Choroid plexus epithelial cell (primary cell): ENCODE measurements at regions not wholly inside any gene's neighbourhood (a gene's known extent, or its start where the extent isn't known, plus 50 kb on each side); places are given as distances from the start of the nearest gene placed in this dataset.
"Not testable (repeated sequence)": the region's sequence is repeated elsewhere in the genome, so short reads cannot be mapped to it uniquely, and the experiment has no call there.

Experiments used
- DNase-seq: peaks from one replicate; pipeline ENCODE4 v3.0.0-alpha.2; 2010; ENCODE audit warnings: low read depth
- H3K4me3 ChIP-seq: 2 replicates; pipeline ENCODE4 v1.5.1; 2011; ENCODE audit warnings: low read depth, mild to moderate bottlenecking, control low read depth, low read length, moderate library complexity
- TF ChIP-seq, protein P1 (sequence below): conservative IDR thresholded peaks from 2 replicates; pipeline ENCODE4 v1.5.1; 2011; ENCODE audit warnings: low read depth, mild to moderate bottlenecking, control low read depth, inconsistent platforms, low read length, moderate library complexity

DNA sequence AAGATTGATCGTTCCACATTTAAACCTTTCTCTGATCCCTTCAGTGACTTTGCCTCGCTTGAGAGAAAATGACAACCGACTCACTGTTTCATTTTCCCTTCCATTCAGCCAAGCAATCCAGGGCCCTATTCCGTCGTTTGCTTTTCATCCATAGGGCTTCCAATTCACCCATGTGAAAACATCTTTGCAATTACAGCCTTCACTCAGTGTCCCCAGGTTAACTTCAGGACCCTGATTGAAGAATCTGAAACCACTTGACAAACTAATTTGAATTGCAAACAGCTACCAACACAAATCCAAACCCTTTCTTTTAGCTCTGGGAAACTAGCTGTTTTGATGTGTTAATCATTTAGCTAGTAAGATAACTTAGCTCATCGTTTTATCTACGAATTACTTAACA, 120.2 kb upstream of the FAM9C start:
- no peak for DNase-seq
- no peak overlapping the region for H3K4me3 ChIP-seq
- TF ChIP-seq, protein P1, sequence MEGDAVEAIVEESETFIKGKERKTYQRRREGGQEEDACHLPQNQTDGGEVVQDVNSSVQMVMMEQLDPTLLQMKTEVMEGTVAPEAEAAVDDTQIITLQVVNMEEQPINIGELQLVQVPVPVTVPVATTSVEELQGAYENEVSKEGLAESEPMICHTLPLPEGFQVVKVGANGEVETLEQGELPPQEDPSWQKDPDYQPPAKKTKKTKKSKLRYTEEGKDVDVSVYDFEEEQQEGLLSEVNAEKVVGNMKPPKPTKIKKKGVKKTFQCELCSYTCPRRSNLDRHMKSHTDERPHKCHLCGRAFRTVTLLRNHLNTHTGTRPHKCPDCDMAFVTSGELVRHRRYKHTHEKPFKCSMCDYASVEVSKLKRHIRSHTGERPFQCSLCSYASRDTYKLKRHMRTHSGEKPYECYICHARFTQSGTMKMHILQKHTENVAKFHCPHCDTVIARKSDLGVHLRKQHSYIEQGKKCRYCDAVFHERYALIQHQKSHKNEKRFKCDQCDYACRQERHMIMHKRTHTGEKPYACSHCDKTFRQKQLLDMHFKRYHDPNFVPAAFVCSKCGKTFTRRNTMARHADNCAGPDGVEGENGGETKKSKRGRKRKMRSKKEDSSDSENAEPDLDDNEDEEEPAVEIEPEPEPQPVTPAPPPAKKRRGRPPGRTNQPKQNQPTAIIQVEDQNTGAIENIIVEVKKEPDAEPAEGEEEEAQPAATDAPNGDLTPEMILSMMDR = no peak

DNA sequence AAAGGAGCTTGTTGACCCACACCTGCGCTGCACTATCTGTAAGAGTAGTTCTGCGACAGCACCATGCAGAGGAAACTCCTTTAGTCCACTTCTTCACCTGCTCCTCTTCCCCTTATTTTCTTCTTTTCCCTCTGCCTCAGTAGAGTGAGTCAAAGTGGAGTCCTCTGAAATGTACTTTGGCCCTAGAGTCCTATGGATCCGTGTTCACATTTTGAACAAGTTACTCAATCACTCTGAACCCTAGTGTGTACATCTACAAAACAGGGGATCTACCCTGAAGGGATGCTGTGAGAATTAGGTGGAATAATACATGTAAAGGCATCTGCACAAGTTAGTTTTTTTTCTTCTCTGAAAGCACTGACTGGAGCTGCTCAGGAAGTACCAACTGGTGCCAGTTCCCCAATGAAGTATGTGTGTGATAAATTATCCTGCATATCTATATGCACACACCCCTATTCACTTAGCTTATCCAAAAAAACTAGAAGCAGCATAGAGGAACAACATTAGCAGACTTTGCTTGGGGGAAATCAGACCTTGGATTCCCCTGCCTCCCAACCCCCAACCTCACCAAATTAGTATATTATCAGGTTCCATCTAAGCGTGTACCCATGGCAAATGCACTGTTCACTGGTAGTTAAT, 118.5 kb upstream of the FAM9C start:
- TF ChIP-seq, protein P1 = no peak
- H3K4me3 ChIP-seq = no peak overlapping the region
- no peak for DNase-seq

DNA sequence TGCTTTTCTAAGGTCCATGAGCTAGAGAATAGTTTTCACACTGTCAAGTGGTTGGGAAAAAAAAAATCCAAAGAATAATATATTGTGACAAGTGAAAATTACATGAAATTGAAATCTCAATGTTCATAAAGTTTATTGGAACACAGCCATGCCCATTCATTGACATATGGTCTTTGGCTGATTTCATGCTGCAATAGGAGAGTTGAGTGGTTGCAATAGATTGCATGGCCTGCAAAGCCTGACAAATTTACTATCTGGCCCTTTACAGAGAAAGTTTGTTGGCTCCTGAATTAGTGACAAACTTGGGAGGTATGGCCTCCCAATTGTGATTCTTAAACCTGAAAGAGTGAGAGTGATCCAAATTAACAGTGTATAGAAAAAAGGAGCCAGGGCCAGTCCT, 115.5 kb upstream of the FAM9C start:
- TF ChIP-seq, protein P1 = no peak
- DNase-seq = no peak
- no peak overlapping the region for H3K4me3 ChIP-seq

DNA sequence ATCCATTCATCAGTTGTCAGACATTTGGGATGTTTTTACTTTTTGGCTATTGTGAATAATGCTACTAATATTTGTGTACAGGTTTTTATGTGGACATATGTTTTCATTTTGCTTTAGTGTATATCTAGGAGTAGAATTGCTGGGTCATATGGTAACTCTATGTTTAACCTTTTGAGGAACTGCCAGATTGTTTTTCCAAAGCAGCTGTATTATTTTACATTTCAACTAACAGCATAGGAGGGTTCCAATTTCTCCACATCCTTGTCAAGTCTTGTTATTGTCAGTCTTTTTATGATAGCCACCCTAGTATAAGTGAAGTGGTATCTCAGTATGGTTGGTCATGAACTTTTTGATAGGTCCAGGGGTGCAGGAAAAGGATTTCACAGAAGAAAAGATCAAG, 114.5 kb upstream of the FAM9C start:
- TF ChIP-seq, protein P1 = no peak
- no peak for DNase-seq
- H3K4me3 ChIP-seq = no peak overlapping the region

DNA sequence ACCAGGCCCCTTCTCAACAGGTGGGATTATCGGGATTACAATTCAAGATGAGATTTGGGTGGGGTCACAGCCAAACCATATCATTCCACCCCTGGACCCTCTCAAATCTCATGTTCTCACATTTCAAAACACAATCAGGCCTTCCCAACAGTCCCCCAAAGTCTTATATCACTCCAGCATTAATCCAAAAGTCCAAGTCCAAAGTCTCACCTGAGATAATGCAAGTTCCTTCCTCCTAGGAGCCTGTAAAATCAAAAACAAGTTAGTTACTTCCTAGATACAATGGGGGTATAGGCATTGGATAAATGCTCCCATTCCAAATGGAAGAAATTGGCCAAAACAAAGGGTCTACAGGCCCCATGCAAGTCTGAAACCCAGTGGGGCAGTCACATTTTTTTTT, 111.1 kb upstream of the FAM9C start:
- not testable (repeated sequence) for H3K4me3 ChIP-seq, DNase-seq

DNA sequence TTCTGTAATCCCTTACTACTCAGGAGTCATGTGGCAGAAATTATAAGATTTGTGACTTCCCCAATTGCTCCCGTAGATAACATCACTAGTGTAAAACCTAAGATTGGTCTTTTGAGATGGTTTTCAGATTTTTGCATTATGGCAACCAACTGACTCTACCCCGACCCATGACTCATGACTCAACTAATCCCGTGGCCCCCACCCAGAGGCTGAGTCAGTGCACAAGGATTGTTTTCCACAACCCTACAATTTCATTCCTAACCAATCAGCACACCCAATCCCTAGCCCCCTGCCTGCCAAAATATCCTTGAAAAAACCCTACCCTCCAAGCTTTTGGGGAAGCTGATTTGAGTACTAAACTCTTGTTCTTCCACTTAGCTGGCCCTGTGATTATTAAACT, 109.4 kb upstream of the FAM9C start:
- TF ChIP-seq, protein P1 = no peak
- no peak overlapping the region for H3K4me3 ChIP-seq
- DNase-seq = peak; percentile 36

DNA sequence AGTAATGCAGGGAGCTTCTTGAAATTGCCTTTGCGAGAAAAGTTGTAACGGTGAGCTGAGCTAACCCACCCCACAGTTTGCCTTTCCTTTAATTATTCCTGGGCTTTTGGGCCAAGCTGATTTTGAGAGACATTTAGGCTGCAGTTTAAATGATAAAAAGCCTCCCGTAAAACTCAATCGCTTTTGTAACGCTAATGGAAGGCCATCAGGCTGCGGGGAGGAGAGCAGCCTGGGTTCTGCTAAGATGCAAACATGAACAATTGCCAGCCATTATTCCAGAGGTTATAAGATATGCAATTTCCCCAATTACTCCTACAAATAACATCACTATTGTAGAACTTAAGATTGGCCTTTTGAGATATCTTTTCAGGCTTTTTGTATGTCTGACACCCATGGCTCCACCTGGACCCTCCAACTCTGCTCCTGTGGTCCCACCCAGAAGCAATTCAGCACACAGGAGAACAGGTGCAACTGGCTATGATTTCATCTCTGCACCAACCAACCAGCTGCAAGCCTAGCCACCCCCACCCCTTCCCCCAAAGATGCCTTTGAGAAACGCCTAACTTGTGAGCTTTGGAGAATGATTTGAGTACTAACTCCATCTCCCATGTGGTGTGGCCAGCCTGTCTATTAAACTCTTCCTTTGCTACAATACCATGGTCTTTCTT, 108.2 kb upstream of the FAM9C start:
- no peak for DNase-seq
- TF ChIP-seq, protein P1 = no peak
- no peak overlapping the region for H3K4me3 ChIP-seq
